GM12872 (cell line): ENCODE measurements at regions not wholly inside any gene's neighbourhood (a gene's known extent, or its start where the extent isn't known, plus 50 kb on each side); places are given as distances from the start of the nearest gene placed in this dataset.

Source experiments
- TF ChIP-seq, protein P1 (sequence below): IDR thresholded peaks from 3 replicates; pipeline ENCODE4 v1.5.1; 2011; ENCODE audit warnings: low read depth, mild to moderate bottlenecking, low read length, moderate library complexity; ENCODE audit not compliant: insufficient read depth

DNA sequence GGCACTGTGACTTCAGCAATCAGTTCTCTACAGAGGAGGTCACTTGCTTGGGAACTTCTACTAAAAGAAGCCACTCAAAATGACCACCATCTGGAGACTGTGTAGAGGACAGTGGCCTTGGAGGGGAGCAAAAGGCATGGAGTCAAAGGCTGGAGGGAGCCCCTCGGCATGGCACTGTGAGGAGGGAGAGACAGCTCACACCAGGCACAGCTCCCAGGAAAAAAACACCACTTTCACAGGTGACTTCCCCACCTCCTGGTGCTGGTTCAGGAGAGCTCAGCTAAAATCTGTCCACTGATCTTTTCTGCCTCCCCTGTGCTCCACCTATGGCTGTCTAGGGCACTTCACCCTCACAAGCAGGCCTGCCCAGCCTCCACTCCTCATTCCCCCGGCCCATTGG lies 649.4 kb upstream of the MGMT start:
- TF ChIP-seq, protein P1, sequence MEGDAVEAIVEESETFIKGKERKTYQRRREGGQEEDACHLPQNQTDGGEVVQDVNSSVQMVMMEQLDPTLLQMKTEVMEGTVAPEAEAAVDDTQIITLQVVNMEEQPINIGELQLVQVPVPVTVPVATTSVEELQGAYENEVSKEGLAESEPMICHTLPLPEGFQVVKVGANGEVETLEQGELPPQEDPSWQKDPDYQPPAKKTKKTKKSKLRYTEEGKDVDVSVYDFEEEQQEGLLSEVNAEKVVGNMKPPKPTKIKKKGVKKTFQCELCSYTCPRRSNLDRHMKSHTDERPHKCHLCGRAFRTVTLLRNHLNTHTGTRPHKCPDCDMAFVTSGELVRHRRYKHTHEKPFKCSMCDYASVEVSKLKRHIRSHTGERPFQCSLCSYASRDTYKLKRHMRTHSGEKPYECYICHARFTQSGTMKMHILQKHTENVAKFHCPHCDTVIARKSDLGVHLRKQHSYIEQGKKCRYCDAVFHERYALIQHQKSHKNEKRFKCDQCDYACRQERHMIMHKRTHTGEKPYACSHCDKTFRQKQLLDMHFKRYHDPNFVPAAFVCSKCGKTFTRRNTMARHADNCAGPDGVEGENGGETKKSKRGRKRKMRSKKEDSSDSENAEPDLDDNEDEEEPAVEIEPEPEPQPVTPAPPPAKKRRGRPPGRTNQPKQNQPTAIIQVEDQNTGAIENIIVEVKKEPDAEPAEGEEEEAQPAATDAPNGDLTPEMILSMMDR, result no peak

DNA sequence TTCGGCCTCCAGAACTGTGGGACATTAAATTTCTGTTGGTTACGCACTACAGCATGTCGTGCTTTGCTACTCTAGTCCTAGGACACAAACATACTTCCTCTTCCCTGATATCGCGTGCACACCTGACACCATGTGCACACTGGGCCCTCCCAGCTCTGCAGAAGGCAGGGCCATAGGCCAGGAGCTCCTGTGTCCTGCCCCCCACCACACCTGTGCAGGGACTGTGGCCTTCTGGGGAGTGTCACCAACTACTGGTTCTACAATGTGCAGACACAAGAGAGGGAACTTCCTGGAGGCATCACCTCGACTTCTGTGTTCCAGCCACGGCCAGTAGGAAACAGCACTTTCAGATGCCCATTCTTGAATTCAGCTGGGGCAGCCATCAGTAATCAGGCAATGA lies 646.4 kb upstream of the MGMT start:
- TF ChIP-seq, protein P1, result no peak

DNA sequence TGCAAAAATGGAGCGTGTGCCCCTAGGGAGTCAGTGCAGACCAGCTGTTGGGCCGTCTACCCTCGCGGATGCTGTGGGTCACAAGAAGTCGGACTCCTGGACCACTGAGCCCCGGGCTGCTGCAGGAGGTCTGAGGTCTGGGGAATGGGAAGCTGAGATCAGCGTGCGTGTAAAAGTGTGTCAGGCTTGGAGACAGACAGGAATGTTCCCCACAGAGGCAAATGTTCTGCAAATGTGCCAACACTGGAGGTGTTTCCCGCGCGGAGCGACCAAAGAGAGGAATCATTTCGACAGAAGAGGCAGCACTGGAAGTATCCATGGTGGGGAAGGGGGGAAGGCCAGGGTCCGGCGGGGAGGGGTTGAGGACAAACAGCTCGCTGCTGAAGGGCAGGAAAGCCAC lies 643.8 kb upstream of the MGMT start:
- TF ChIP-seq, protein P1, result no peak

DNA sequence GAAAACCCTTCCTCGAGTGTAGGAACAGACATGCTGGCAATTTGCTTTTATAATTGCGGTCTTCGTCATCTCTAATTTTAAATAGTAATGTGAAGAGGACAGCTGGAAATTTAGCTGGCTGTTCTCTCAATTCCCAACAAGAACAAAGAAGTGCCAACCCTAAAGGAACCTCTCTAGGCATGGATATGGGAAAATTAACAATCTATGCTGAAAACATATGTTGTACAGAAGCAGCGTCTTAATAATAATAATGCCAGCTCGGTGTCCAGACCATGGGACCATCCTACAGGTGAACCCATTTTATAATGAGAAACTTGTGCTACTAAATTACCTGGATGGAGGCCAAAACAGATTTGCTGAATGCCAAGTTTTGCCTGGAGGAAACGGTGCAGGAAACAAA lies 641.4 kb upstream of the MGMT start:
- TF ChIP-seq, protein P1, result no peak

GRCh38 chr10:128833671-128834070 lies 633.4 kb upstream of the MGMT start:
- TF ChIP-seq, protein P1, result no peak

- TF ChIP-seq, protein P1, result no peak
These were observed 631.7 kb upstream of the MGMT start for GRCh38 chr10:128835361-128835760.

DNA sequence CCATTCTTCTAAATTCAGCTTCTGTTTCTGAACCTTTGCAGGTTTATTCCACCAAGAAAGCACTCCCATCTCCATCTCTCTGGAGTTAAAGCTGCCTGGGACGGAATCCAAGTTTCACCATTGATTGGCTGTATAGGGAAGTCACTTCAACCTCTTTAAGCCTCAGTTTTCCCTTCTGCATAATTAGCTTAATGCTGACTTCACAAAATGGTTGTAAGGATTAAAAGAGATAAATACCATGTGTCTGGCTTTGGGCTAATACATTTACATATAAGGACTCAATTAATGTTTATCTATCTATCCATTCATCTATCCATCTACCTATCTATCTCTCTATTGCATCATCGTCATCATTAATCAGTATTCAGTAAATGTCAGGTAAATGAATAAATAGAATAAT lies 629.6 kb upstream of the MGMT start:
- TF ChIP-seq, protein P1, result no peak

GRCh38 chr10:128839134-128839533 lies 627.9 kb upstream of the MGMT start:
- TF ChIP-seq, protein P1, result no peak
